ENCODE measurements at regions not wholly inside any gene's neighbourhood (a gene's known extent, or its start where the extent isn't known, plus 50 kb on each side); places are given as distances from the start of the nearest gene placed in this dataset.

GRCh38 chr3:43902415-43902814, 211.7 kb downstream of the ABHD5 start (continued):
- no peak for TF ChIP-seq SUPT20H (IDR thresholded peaks at IDR 0.05; ENCODE audit: borderline replicate concordance, control insufficient read depth, low read depth, low read length)
- TF ChIP-seq SUZ12 (IDR thresholded peaks at IDR 0.05; ENCODE audit: unreplicated experiment) = no peak

- ATAC-seq (no peak), FAIRE-seq (no peak), DNase-seq (ENCODE audit: low read depth, low spot score) (no peak)
- no peaks in the 10 kb centered on the region; the same call in 1 of the 3 replicates for H3K9me3 ChIP-seq (replicated peaks; ENCODE audit: control insufficient read depth, insufficient read depth, low read length)
- RAD21 ChIA-PET (ENCODE audit: unreplicated experiment) = interaction anchor here (0.7 kb wide), 2 partner anchors 91 to 129 kb away, joined by 4 to 5 read pairs; no protein-coding TSS in a partner anchor
- no peak overlapping the region for H3K27ac ChIP-seq (ENCODE audit: control insufficient read depth, insufficient read depth)
- no peak overlapping the region for H3K9ac ChIP-seq (ENCODE audit: control insufficient read depth, insufficient read depth, low read length)
- no peak for TF ChIP-seq STAT1 (conservative IDR thresholded peaks at IDR 0.05)
- no peak for TF ChIP-seq FOXM1 (IDR thresholded peaks at IDR 0.05; ENCODE audit: low read depth, low read length)
- no peak for TF ChIP-seq HDAC2 (IDR thresholded peaks at IDR 0.05)
- no peak for TF ChIP-seq TBL1XR1 (IDR thresholded peaks at IDR 0.05; ENCODE audit: low read depth, low read length)
- no peak for TF ChIP-seq BCLAF1 (IDR thresholded peaks at IDR 0.05)
- no peak for TF ChIP-seq IKZF2 (IDR thresholded peaks at IDR 0.05)
- TF ChIP-seq, protein P1, sequence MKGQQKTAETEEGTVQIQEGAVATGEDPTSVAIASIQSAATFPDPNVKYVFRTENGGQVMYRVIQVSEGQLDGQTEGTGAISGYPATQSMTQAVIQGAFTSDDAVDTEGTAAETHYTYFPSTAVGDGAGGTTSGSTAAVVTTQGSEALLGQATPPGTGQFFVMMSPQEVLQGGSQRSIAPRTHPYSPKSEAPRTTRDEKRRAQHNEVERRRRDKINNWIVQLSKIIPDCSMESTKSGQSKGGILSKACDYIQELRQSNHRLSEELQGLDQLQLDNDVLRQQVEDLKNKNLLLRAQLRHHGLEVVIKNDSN (IDR thresholded peaks at IDR 0.05; ENCODE audit: borderline replicate concordance, extremely low read length, insufficient read depth, low read depth, low read length) = no peak
- TF ChIP-seq ZBTB4 (CRISPR knock-in tag; IDR thresholded peaks at IDR 0.05) = no peak
- no peak overlapping the region for H2AFZ ChIP-seq (ENCODE audit: control insufficient read depth, low read depth, low read length)
- peaks cover 18% of the 10 kb centered on the region for H3K4me1 ChIP-seq (ENCODE audit: control insufficient read depth, insufficient read depth, low read length)
- no peaks in the 10 kb centered on the region for H3K27me3 ChIP-seq (replicated peaks in 1 of 2; ENCODE audit: control insufficient read depth in 2 of 2, insufficient read depth in 2 of 2, low read length in 1 of 2)
- CTCF ChIA-PET = no interaction called here
- BruUV-seq (replicated peaks) = no TSS peak
- intact Hi-C loops (cut with micrococcal nuclease; ENCODE audit: unreplicated experiment) = no loop called here
- in situ Hi-C loops (cut with MboI) = no loop called here
- H3K79me2 ChIP-seq (ENCODE audit: control insufficient read depth, insufficient read depth, low read length) = no peaks in the 10 kb centered on the region
- no peaks in the 10 kb centered on the region; the same call in 1 of the 2 replicates for H4K20me1 ChIP-seq (ENCODE audit: control insufficient read depth, insufficient read depth)
- H3K4me3 ChIP-seq = no peak overlapping the region
- no peak overlapping the region for H3K4me2 ChIP-seq (ENCODE audit: control insufficient read depth, insufficient read depth)
- 80% methylated on average over 1 of the region's 1 CpG for WGBS (ENCODE audit: insufficient coverage, insufficient replicate concordance, low lambda C conversion rate, missing lambda C conversion rate)
- SMC1A ChIA-PET (ENCODE audit: uncharacterized antibody, unreplicated experiment) = interaction anchor here (0.7 to 1.6 kb wide), 4 partner anchors 12 to 223 kb away, joined by 3 to 4 read pairs (median 3); no protein-coding TSS in a partner anchor
- H3K36me3 ChIP-seq (ENCODE audit: control insufficient read depth in 2 of 2, insufficient read depth in 2 of 2, low read length in 1 of 2) = no peaks in the 10 kb centered on the region
- POLR2A ChIA-PET = no interaction called here
Measured at GRCh38 chr3:43905157-43905556, 214.4 kb downstream of the ABHD5 start.
